ENCODE measurements at regions not wholly inside any gene's neighbourhood (a gene's known extent, or its start where the extent isn't known, plus 50 kb on each side); places are given as distances from the start of the nearest gene placed in this dataset.

DNA sequence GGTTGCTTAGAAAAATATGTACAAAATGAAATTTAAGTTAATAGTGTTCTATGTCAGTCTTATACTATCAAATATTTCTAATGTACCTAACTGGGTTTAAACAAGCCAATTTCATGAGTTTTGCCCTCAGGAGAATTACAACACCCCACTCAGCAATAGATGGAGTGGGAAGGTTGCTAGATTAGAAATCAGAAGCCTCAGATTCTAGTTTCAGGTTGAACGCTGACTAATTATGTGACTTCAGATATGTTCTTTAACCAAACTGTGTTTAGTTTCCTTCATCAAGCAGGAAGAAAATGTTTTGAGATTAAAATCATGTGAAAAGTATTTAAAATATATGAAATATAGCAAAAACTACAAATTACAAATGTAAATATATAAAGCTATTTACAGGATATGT is 133.8 kb upstream of the KCNH7 start:
- no peaks in the 10 kb centered on the region for H3K27me3 Mint-ChIP-seq (ENCODE audit: insufficient read depth)
- no peaks in the 10 kb centered on the region for H3K36me3 Mint-ChIP-seq (ENCODE audit: low read depth)
- H3K9ac ChIP-seq (ENCODE audit: extremely low read depth, low read length, poor library complexity, severe bottlenecking): no peak overlapping the region
- DNase-seq: no peak
- no peaks in the 10 kb centered on the region for H3K27me3 ChIP-seq (ENCODE audit: control insufficient read depth, insufficient read depth, low read length, poor library complexity, severe bottlenecking)
- H3K4me1 ChIP-seq (ENCODE audit: control insufficient read depth, insufficient read depth, low read length): peaks cover under 1% of the 10 kb centered on the region
- H3K9me3 Mint-ChIP-seq: no peaks in the 10 kb centered on the region
- TF ChIP-seq, protein P1, sequence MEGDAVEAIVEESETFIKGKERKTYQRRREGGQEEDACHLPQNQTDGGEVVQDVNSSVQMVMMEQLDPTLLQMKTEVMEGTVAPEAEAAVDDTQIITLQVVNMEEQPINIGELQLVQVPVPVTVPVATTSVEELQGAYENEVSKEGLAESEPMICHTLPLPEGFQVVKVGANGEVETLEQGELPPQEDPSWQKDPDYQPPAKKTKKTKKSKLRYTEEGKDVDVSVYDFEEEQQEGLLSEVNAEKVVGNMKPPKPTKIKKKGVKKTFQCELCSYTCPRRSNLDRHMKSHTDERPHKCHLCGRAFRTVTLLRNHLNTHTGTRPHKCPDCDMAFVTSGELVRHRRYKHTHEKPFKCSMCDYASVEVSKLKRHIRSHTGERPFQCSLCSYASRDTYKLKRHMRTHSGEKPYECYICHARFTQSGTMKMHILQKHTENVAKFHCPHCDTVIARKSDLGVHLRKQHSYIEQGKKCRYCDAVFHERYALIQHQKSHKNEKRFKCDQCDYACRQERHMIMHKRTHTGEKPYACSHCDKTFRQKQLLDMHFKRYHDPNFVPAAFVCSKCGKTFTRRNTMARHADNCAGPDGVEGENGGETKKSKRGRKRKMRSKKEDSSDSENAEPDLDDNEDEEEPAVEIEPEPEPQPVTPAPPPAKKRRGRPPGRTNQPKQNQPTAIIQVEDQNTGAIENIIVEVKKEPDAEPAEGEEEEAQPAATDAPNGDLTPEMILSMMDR (conservative IDR thresholded peaks at IDR 0.05): no peak
- H3K4me1 Mint-ChIP-seq: peaks cover 3% of the 10 kb centered on the region
- no peaks in the 10 kb centered on the region for H3K36me3 ChIP-seq (ENCODE audit: control insufficient read depth, insufficient read depth, low read length)
- H3K9me3 ChIP-seq (ENCODE audit: control insufficient read depth, low read length): no peaks in the 10 kb centered on the region
- 88% methylated on average over 1 of the region's 1 CpG; no CpG with 5 or more reads in 1 of the 2 experiments for WGBS, 2 experiments (ENCODE audit: insufficient coverage in 1 of 2, insufficient read length in 1 of 2)
- H3K4me3 Mint-ChIP-seq: no peak overlapping the region
- no peak overlapping the region for H3K27ac ChIP-seq (ENCODE audit: low read depth, low read length)
- H3K27ac Mint-ChIP-seq: no peak overlapping the region
- no peak overlapping the region for H3K4me3 ChIP-seq (ENCODE audit: low read length)

DNA sequence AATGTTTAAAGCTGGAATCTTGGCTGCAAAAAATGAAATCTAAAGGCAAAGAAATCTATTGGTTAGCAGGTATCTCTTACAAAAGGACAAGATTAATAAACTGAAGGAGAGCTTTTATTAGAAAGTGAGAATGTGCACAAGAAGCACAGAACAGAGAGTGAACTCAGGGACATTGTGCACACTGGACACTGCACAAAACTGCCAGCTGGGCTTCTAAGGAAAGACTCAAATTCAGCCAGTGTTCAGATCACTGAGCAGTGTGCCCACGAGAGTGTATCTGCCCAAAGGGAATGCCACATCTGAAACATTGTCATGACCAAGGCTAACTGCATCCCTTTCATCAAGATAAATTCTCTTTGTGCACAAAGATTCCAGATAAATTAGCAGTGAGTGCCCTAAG is 129.7 kb upstream of the KCNH7 start:
- no peak overlapping the region for H3K4me3 ChIP-seq (ENCODE audit: low read length)
- Mint-ChIP-seq H3K4me3 (no peak overlapping the region), H3K9me3 (no peaks in the 10 kb centered on the region), H3K4me1 (peaks cover 3% of the 10 kb centered on the region), H3K27me3 (ENCODE audit: insufficient read depth) (no peaks in the 10 kb centered on the region), H3K27ac (no peak overlapping the region), H3K36me3 (ENCODE audit: low read depth) (no peaks in the 10 kb centered on the region)
- WGBS, 2 experiments (ENCODE audit: insufficient coverage in 1 of 2, insufficient read length in 1 of 2): 0% methylated on average over 1 of the region's 1 CpG
- no peaks in the 10 kb centered on the region for H3K27me3 ChIP-seq (ENCODE audit: control insufficient read depth, insufficient read depth, low read length, poor library complexity, severe bottlenecking)
- H3K9me3 ChIP-seq (ENCODE audit: control insufficient read depth, low read length): no peaks in the 10 kb centered on the region
- no peak for DNase-seq
- H3K27ac ChIP-seq (ENCODE audit: low read depth, low read length): no peak overlapping the region
- H3K9ac ChIP-seq (ENCODE audit: extremely low read depth, low read length, poor library complexity, severe bottlenecking): no peak overlapping the region
- TF ChIP-seq, protein P1 (conservative IDR thresholded peaks at IDR 0.05): no peak
- peaks cover 4% of the 10 kb centered on the region for H3K4me1 ChIP-seq (ENCODE audit: control insufficient read depth, insufficient read depth, low read length)
- H3K36me3 ChIP-seq (ENCODE audit: control insufficient read depth, insufficient read depth, low read length): no peaks in the 10 kb centered on the region

DNA sequence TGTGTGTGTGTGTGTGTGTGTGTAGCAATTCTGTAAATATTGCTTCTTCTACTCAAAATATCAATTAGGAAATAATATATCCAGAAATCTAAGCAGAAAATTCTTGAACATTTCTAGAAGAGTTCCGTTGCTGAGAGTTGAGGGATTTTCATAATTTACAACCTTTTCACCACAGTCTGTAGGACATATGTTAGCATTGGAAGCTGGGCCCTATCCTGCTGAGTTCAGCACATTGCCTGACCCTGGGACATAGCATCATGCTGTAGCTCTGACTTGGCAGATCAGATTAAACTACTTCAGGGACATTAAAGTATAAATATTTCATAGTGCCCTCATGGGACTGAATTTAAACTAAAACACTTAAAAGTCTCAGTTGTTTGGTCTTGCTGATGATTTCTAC is 129.2 kb upstream of the KCNH7 start:
- TF ChIP-seq, protein P1 (conservative IDR thresholded peaks at IDR 0.05): no peak
- no peak overlapping the region for H3K9ac ChIP-seq (ENCODE audit: extremely low read depth, low read length, poor library complexity, severe bottlenecking)
- no peaks in the 10 kb centered on the region for H3K9me3 ChIP-seq (ENCODE audit: control insufficient read depth, low read length)
- Mint-ChIP-seq H3K9me3 (no peaks in the 10 kb centered on the region), H3K4me3 (no peak overlapping the region), H3K27me3 (ENCODE audit: insufficient read depth) (no peaks in the 10 kb centered on the region), H3K4me1 (peaks cover 3% of the 10 kb centered on the region), H3K27ac (no peak overlapping the region), H3K36me3 (ENCODE audit: low read depth) (no peaks in the 10 kb centered on the region)
- no peaks in the 10 kb centered on the region for H3K36me3 ChIP-seq (ENCODE audit: control insufficient read depth, insufficient read depth, low read length)
- H3K4me3 ChIP-seq (ENCODE audit: low read length): no peak overlapping the region
- H3K4me1 ChIP-seq (ENCODE audit: control insufficient read depth, insufficient read depth, low read length): peaks cover 4% of the 10 kb centered on the region
- H3K27ac ChIP-seq (ENCODE audit: low read depth, low read length): no peak overlapping the region
- no peak for DNase-seq
- WGBS, 2 experiments (ENCODE audit: insufficient coverage in 1 of 2, insufficient read length in 1 of 2): 85% methylated on average over 1 of the region's 1 CpG; no CpG with 5 or more reads in 1 of the 2 experiments
- no peaks in the 10 kb centered on the region for H3K27me3 ChIP-seq (ENCODE audit: control insufficient read depth, insufficient read depth, low read length, poor library complexity, severe bottlenecking)

Measured in endodermal cell (in vitro differentiated cells).